ENCODE measurements at regions not wholly inside any gene's neighbourhood (a gene's known extent, or its start where the extent isn't known, plus 50 kb on each side); places are given as distances from the start of the nearest gene placed in this dataset.

- Histone ChIP-seq H3K27ac (no peak overlapping the region), H3K9me3 (no peaks in the 10 kb centered on the region), H3K4me1 (no peaks in the 10 kb centered on the region), H3K4me3 (no peak overlapping the region), H3K27me3 (no peaks in the 10 kb centered on the region), H3K36me3 (no peaks in the 10 kb centered on the region)
- WGBS, 2 donors: 60 to 75% methylated on average over 4 of the region's 4 CpGs
- no peak for DNase-seq
- intact Hi-C loops (cut with DNase I): no loop called here
- no peak for TF ChIP-seq POLR2AphosphoS5 (IDR thresholded peaks at IDR 0.05)
- no peak for TF ChIP-seq EP300 (IDR thresholded peaks at IDR 0.05)
- TF ChIP-seq, protein P1, sequence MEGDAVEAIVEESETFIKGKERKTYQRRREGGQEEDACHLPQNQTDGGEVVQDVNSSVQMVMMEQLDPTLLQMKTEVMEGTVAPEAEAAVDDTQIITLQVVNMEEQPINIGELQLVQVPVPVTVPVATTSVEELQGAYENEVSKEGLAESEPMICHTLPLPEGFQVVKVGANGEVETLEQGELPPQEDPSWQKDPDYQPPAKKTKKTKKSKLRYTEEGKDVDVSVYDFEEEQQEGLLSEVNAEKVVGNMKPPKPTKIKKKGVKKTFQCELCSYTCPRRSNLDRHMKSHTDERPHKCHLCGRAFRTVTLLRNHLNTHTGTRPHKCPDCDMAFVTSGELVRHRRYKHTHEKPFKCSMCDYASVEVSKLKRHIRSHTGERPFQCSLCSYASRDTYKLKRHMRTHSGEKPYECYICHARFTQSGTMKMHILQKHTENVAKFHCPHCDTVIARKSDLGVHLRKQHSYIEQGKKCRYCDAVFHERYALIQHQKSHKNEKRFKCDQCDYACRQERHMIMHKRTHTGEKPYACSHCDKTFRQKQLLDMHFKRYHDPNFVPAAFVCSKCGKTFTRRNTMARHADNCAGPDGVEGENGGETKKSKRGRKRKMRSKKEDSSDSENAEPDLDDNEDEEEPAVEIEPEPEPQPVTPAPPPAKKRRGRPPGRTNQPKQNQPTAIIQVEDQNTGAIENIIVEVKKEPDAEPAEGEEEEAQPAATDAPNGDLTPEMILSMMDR (IDR thresholded peaks at IDR 0.05): no peak
- no peak for TF ChIP-seq POLR2A (IDR thresholded peaks at IDR 0.05)
These were observed 199.9 kb upstream of the ISX start for GRCh38 chr22:34866081-34866480.

DNA sequence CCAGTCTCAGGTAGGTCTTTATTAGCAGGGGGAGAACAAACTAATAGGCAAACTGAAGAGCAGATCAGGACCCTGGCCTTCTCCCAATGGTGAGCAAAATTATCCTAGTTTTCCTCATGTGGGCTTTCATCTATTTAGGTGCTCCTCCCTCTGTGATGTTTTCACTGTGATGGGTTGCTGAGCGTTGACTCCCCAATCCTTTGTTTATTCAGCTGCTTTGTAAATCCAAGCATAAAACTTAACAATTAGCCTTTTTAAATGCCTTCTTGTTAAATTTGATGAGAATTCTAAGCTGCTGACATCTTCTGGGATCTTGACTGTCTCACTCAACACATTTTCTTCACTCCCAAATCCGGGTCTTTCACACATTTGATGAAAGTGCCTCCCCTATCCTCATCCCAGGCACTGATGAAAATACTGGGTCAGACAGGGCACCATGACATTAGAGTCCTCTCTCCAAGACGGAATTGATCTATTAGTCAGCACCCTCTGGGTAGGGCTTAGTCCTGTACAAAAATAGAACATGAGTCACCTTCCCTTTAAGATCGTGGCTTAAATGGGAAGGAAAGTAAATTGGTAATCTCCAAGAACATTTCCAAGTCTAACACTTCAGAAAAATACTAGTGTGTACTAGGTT is 199.3 kb upstream of the ISX start:
- no peak for DNase-seq
- TF ChIP-seq POLR2A (IDR thresholded peaks at IDR 0.05): no peak
- no peak for TF ChIP-seq EP300 (IDR thresholded peaks at IDR 0.05)
- TF ChIP-seq, protein P1 (IDR thresholded peaks at IDR 0.05): no peak
- no peak for TF ChIP-seq POLR2AphosphoS5 (IDR thresholded peaks at IDR 0.05)
- intact Hi-C loops (cut with DNase I): no loop called here

GRCh38 chr22:34877506-34877905 is 188.5 kb upstream of the ISX start:
- Histone ChIP-seq H3K9me3 (no peaks in the 10 kb centered on the region), H3K4me1 (no peaks in the 10 kb centered on the region), H3K36me3 (no peaks in the 10 kb centered on the region), H3K27ac (no peak overlapping the region), H3K4me3 (no peak overlapping the region), H3K27me3 (no peaks in the 10 kb centered on the region)
- no peak for DNase-seq
- intact Hi-C loops (cut with DNase I): no loop called here
- WGBS, 2 donors: 44 to 52% methylated on average over 1 of the region's 1 CpG
- TF ChIP-seq, protein P1 (IDR thresholded peaks at IDR 0.05): no peak
- TF ChIP-seq POLR2A (IDR thresholded peaks at IDR 0.05) (no peak), EP300 (IDR thresholded peaks at IDR 0.05) (no peak), POLR2AphosphoS5 (IDR thresholded peaks at IDR 0.05) (no peak)

More for the DNA sequence above, 199.3 kb upstream of the ISX start:
- Histone ChIP-seq H3K27ac (no peak overlapping the region), H3K4me1 (no peaks in the 10 kb centered on the region), H3K4me3 (no peak overlapping the region), H3K9me3 (no peaks in the 10 kb centered on the region), H3K27me3 (no peaks in the 10 kb centered on the region), H3K36me3 (no peaks in the 10 kb centered on the region)
- WGBS, 2 donors: 49 to 57% methylated on average over 4 of the region's 4 CpGs

DNA sequence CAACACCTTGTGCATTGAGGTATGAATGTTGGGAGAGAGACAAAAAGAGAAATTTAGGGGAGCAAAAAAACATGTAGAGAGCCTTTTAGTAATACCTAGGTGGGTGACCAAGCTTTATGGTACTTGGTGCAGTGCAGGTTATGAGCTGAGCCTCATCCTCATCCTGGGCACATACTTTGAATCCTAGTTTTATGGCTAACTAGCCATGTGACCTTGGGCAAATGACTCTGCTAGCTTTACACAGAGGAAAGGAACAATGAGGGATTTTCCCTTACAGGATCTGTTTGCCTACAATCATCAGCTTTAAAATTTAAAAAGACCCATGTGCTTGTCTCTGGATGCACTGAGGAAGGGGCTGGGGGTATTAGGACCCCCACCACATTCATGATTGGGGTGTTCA is 187.8 kb upstream of the ISX start:
- H3K36me3 ChIP-seq: no peaks in the 10 kb centered on the region
- no peaks in the 10 kb centered on the region for H3K4me1 ChIP-seq
- DNase-seq: no peak
- H3K4me3 ChIP-seq: no peak overlapping the region
- H3K9me3 ChIP-seq: no peaks in the 10 kb centered on the region
- H3K27ac ChIP-seq: no peak overlapping the region
- H3K27me3 ChIP-seq: no peaks in the 10 kb centered on the region
- TF ChIP-seq POLR2AphosphoS5 (IDR thresholded peaks at IDR 0.05) (no peak), EP300 (IDR thresholded peaks at IDR 0.05) (no peak), POLR2A (IDR thresholded peaks at IDR 0.05) (no peak)
- TF ChIP-seq, protein P1 (IDR thresholded peaks at IDR 0.05): no peak
- intact Hi-C loops (cut with DNase I): no loop called here

DNA sequence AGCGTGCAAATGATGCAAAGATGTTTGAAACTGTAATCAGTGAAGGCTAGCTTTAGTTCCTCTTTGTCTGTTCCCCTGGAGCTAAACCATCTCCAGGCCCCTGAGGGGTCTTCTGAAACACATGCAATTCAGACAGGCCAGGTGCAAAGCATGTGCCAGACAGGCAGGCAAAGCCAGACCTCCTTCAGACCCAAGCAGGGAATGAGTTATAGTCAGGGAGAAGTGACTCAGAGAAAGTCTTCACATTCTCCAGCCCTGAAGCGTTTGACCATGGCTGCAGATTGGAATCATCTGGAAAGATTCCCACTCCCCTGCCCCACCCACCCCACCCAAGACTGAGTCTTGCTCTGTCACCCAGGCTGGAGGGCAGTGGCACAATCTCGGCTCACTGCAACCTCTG is 187.0 kb upstream of the ISX start:
- Histone ChIP-seq H3K27ac (no peak overlapping the region), H3K4me1 (no peaks in the 10 kb centered on the region), H3K27me3 (no peaks in the 10 kb centered on the region), H3K36me3 (no peaks in the 10 kb centered on the region), H3K4me3 (no peak overlapping the region), H3K9me3 (no peaks in the 10 kb centered on the region)
- intact Hi-C loops (cut with DNase I): no loop called here
- TF ChIP-seq POLR2A (IDR thresholded peaks at IDR 0.05) (no peak), POLR2AphosphoS5 (IDR thresholded peaks at IDR 0.05) (no peak), EP300 (IDR thresholded peaks at IDR 0.05) (no peak)
- TF ChIP-seq, protein P1 (IDR thresholded peaks at IDR 0.05): no peak
- 66 to 82% methylated on average over 3 of the region's 3 CpGs for WGBS, 2 donors
- no peak for DNase-seq
